ENCODE measurements at regions not wholly inside any gene's neighbourhood (a gene's known extent, or its start where the extent isn't known, plus 50 kb on each side); places are given as distances from the start of the nearest gene placed in this dataset.

DNA sequence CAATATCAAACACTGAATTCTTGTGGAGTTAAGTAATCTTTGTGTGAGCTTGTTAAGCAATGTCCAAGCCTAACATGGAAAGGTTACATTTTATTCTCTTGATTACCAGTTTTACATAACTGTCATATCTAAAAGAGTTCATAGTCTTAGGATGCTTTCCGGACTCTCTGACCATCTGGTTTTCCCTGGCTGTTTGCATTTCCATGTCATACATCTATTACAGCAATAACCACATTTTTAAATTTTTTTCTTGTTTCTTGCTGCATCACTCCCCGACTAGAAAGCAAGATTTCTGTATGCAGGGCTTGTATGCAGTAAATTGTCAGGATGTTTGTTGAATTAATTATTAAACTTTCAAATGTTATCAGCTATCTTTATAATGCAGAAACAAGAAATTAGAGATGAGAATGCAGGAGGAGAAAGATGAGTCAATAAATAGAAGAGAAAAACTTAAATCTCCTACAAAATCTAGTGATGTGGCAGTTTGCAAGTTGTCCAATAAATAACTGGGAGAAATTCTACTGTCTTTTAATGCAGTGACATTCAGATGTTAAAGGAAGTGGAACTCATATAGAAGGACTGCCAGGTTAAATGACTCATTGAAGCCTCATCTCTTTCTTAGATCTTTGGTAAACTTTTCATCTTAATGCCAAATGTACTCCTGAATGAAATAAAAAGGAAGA lies 179.6 kb upstream of the SGCD start:
- DNase-seq (ENCODE audit: low spot score), result peak; percentile 61

DNA sequence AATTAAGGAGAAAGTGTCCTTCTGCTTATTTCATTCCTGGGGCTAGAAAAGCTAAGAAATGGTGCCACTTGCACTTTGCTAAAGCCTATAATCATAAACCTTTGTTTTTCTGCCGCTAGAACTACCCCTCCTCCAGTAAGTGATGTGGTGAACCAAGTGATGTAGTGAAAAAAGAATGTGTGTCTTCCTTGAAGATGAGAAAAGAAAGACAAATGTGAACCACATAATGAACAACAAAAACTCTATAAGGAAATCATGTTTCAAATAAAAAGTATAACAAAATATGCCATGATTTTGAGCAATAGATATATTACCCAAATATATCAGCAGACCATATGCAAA lies 179.0 kb upstream of the SGCD start:
- DNase-seq (ENCODE audit: low spot score), result peak; percentile 54

DNA sequence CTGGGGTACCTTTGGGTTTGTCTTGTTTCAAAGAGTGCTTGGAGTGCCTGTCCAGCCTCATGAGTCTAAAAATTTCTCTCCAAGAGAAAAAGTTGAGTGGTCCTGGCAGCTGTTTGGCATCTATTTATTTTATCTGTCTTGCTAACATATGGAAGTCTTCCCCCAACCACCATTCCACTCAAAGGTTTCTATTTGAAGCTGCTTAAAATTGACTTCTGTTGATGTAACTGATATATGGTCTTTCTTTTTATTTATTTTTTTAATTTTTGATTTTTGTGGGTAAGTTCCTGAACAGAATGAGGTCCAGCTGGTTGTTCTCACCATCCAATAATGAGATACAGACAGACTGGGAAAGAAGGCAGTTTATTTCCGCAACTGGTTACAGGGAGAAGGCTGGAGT lies 178.7 kb upstream of the SGCD start:
- DNase-seq (ENCODE audit: low spot score), result no peak

DNA sequence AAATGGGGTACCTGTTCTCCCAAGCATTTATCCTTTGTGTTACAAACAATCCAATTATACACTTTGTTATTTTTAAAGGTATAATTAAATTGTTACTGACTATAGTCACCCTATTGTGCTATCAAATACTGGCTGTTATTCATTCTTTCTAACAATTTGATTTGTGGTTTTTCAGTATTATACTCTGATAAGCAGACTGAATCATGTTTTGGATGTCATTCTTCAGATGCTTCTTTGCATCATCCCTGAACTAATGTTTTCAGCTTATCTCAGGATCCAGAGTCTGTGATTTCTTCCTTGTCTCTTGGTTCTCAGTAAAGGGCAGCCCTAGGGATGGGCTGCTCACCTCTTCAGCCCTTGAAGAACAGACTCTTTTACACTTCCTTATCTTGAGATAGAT lies 177.8 kb upstream of the SGCD start:
- no peak for DNase-seq (ENCODE audit: low spot score)

DNA sequence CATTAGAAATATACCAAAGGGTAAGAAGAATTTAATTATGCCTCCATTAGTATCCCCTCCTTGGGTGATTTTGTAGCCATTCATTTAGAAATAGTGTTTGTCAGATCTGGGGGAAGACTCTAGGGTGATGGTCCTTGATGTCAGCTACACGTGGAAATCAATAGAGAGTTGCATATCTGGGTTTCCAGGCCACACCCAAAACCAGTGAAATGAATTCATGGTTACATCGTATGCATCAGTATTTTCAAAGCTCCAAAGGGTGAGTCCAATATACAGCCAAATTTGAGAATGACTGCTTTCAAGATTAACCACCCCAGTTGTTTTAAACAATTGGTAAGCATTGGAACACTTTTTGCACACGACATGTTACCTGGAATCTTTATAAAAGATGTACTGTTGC lies 173.4 kb upstream of the SGCD start:
- no peak for DNase-seq (ENCODE audit: low spot score)

DNA sequence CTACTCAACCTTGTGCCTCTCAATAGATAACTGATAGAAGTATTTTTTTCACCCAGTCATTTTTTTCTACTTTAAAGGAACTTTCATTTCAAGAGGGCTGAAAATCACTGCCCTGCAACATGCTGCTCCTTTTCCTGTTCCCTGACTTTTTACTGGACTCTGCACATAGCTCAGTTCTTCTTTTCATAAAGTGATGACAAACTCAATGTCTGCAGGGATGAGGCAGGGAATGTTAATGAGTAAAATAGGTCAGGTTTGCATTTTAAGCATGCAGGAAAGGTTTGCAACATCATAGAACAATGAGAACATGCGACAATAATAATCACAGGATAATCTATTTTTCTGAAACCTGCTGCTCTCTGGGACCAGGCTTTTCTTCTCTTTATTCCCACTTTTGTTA lies 172.2 kb upstream of the SGCD start:
- no peak for DNase-seq (ENCODE audit: low spot score)

DNA sequence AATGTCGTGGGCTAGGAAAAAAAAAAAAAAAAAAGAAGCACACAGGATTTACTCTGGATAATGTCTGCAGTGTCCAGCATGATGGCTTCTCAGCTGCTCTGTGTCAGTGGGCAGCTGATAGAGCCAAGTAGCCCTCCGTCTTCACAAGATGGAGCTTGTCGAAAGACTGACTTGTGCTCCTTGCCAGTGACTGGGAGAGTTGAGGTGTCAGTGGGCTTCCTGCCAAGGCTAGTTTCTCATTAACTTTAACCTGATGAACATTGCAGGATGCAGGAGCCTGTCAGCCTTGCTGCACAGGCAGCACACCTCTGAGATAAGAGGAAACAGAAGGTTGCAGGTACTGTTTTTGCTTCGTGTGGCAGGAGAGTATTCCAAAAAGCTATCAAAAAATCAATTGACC lies 171.4 kb upstream of the SGCD start:
- no peak for DNase-seq (ENCODE audit: low spot score)

DNA sequence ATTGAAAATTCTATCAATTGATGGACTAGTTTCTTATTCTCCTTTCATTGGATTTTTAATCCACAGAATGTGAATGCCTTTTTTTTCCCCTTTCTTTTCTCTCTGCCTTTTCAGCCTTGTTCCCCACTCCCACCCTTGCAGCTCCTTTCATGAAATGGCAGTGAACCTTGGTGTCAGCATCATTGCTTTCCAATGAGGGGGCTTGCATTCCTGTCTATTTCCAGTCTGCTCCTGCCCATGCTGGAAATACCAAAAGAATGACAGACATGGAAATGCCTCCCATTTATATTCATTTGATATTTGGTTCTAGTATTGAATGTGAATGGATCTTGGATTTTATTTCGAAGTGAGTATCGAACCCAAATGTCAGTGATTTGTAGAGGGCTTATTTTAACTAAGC lies 162.7 kb upstream of the SGCD start:
- no peak for DNase-seq (ENCODE audit: low spot score)

DNA sequence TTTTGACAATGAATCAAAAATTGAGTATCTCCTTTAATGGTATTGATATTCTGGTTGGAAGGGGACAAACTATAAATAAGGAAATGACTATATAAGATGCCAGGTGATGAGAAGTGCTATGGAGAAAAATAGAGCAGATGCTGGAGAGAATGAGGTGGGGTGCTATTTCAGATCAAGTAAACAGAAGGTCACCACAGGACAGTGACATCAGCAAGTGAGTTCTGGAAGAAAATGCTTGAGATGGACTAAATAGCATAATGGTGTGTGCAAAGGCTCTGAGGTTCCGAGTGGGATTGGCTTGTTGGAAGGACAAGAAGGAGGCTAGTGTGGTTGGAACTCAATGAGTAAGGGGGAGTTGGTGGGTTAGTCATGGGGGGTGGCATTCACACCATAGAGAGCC lies 157.5 kb upstream of the SGCD start:
- no peak for DNase-seq (ENCODE audit: low spot score)

DNA sequence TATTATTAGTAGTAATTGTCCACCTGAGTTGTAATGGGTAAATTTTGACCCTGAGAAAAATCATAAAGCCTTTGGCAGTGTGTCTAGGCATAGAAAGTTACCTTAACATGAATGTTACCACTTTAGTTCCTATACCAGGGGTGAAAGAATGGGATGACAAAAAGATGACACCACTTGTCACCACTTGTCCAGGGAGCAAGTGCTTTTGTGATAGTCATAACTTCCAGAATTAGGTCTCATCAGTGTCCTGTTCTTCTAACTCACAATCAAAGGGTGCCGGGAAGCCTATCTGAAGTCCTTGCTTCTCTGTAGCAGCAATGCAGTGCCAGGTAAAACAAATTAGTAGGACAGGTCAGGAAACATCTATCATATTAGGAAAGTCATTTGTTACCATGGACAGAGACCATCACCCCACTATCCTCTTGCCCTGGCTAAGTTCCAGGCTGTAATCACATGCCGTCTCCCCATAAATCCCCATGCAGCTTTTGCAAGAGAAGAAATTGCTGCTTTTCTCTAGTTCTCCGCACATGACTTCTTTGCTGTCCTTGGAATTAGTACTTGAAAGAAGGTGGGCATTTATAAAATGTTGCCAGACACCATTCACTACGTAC lies 156.5 kb upstream of the SGCD start:
- no peak for DNase-seq (ENCODE audit: low spot score)

DNA sequence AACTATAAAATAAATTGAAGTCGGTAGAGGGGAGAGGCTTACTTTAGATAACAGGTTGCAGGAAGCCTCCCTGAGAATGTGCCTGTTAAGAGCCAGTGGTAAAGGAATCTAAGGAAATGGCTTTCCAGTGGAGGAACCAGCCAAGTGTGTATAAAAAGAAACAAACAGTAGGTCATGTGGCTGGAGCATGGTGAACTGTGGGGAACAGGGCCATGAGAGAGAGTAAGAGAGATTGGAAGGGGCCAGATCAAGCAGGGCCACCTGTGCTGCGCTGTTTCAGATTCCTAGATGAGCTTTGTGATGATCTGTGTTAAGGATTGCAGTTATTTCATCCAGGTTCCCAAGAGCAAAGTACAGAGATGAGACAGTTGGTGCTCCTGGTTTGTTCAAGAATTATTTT lies 152.7 kb upstream of the SGCD start:
- no peak for DNase-seq (ENCODE audit: low spot score)

DNA sequence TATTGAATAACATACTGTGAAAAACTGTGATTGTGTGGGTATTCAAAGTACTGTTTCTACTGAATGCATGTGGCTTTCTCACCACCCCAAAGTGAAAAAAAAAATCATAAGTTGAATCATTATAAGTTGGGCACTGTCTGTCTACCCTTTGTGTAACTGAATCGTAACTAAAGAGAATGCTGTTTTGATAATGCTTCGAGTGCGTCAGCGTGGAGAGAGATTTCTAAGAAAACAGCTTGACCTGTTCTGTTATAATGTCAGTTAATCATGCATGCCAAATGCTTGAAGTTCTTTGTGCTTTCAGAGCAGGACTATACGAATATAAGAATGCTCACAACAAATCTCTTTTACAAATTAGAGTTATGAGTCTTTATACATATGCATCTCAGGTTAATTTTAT lies 148.8 kb upstream of the SGCD start:
- no peak for DNase-seq (ENCODE audit: low spot score)

DNA sequence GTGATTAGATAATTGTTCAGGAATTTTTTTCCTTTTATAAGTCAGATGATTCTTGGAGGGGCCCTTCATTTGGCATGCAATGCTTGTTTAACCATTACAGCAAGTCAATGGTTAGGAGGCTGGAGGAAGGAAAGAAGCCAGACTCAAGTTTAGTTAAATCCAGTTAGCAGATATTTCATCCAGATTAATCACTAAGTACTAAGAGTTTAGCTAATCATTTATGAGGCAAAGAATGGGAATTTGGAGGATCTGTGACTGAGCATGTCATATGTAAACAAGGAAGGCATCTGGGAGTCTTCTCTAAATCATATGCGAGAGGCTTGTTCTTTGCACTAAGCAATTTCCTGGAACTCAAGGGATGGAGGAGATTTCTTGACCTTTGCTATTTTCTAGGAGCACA lies 145.3 kb upstream of the SGCD start:
- no peak for DNase-seq (ENCODE audit: low spot score)

DNA sequence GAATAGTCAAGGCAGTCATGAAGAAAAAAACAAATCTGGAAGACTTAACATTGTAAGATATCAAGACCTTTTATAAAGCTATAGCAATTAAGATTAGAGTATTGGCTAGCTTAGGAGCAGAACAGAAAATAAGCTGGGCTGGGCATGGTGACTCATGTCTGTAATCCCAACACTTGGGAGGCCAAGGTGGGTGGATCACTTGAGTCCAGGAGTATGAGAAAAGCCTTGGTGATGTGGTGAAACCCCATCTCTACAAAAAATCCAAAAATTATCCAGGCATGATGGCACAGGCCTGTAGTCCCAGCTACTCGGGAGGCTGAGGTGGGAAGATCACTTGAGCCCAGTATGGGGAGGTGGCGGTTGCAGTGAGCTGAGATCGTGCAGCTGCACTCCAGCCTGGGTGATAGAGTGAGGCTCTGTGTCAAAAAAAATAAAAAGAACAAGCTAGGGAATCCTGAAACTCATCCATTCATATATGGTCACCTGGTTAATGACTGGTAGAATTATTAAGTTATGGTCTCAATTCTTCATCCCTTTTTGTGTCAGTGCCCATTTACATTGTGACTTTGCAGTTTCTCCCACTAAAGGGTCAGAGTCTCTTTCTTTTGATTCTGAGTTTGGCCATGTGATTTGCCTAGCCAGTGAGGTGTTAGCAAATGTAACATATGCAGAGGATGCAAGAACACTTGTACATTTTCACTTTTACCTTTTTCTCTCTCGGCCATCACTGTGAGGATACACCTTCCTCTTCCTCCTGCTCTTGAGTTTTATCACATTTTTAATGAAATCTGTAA lies 144.6 kb upstream of the SGCD start:
- DNase-seq (ENCODE audit: low spot score), result no peak

DNA sequence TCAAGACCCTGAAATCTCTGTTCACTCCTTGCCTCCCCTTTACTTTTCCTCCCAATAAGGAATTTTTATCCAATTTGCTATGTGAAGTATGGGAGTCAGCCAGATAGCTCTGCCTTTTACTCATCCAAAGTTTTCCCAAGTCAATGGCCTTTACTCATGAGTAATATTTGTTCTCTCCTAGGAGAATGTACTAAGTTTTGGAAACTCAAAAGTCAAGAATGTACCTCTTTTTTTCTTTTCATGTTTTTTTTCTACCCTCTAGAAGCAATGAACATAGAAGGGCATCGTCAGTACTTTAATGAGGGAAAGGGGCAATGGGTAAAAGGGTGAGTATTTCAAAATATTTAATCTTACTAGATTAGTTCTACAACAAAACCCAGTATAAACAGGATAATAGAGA lies 140.2 kb upstream of the SGCD start:
- DNase-seq (ENCODE audit: low spot score), result peak; percentile 58

DNA sequence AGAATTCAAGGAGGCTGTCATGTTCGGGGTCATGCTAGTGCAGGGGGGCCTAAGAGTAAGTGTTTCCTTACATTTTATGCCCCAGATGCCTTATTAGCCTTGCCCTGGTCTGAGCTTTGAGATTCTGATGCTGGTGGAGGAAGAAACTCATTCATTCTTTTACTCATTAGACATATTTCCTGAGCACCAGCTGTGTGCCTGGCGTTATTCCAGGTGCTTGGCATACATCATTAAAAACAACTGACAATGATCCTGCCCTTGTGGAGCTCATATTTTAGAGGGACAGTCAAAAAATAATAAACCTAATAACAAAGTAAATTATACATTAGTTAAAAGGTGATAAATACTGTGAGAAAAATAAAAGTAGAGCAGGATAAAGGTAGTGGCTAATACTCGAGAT lies 138.9 kb upstream of the SGCD start:
- no peak for DNase-seq (ENCODE audit: low spot score)

DNA sequence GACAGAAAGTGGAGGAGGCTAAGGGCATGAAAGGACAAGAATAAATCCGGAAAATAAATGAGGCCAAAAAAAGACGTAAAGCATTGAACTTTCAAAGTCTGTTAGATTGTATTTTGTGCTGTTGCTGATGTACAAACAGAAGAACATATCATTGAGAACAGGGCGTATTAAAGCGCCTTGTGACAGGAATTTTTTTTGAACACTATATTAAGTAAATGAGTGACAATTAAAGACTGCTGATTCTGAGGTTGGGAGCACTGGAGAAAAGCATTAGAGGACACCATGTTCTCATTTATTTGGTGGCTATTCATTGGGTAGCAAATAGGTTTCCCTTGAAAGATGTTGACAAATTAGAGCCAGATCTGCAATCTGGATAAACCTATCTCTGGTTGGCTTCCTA lies 137.3 kb upstream of the SGCD start:
- no peak for DNase-seq (ENCODE audit: low spot score)

DNA sequence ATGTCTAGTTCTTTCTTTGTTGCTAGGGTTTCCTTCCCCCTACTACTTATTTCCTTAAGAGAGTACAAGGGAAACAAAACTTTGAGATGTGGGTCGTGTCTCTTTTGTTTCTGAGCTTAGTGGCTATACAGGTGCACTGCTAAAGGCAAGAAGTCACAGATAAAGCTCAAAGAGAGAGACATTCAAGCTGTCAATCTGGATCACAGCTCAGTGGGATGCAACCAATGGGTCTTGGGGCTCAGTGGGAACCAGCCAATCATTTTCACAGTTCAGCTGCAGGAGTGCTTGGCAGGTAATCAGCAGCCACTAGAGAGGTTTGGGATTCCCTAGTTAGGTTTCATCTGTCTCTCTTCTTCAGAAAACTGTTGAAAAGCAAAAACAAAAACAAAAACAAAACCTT lies 135.4 kb upstream of the SGCD start:
- DNase-seq (ENCODE audit: low spot score), result no peak

DNA sequence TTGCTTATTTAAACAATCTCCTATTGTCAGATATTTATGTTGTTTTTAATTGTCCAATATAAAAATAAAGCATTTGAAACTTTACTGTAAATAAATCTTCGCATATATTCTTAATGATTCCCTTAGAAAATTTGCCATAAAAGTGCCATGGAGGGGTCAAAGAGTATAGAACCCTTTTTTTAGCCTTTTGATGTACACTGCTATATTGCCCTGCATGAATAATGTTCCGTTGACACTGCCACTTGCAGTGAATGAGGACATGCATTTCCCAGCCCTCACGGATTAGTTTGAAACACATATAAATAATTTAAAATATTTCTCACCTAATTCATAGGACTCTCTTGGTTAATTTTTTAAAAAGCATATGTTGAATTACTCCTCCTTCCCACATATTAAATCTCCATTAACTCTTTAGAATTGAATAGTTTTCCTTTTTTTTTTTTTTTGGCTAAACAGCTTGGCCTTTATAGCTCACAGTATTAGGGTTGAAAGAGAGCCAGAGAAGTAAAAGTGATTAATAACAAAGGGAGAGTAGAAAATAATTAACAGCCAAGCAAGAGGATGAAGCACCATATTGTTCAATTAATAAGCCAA lies 129.8 kb upstream of the SGCD start:
- DNase-seq (ENCODE audit: low spot score), result no peak

DNA sequence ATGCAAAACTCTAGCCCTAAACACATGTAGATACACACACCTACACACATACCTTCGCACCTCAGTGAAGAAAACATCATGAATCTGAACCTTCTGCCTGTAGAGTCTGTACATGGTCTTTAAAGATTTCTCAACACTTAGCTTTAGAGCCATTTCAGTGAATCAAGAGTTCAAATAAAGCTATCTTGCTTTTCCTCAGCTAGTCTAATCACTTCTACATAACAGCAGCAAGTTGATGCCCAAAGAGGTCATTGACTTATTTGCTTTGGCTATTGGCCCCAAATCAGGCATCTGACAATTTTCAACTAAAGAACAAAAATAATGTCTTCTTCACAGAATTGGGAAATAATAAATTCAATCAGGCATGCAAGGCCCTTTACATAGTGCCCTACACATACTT lies 127.9 kb upstream of the SGCD start:
- DNase-seq (ENCODE audit: low spot score), result no peak

DNA sequence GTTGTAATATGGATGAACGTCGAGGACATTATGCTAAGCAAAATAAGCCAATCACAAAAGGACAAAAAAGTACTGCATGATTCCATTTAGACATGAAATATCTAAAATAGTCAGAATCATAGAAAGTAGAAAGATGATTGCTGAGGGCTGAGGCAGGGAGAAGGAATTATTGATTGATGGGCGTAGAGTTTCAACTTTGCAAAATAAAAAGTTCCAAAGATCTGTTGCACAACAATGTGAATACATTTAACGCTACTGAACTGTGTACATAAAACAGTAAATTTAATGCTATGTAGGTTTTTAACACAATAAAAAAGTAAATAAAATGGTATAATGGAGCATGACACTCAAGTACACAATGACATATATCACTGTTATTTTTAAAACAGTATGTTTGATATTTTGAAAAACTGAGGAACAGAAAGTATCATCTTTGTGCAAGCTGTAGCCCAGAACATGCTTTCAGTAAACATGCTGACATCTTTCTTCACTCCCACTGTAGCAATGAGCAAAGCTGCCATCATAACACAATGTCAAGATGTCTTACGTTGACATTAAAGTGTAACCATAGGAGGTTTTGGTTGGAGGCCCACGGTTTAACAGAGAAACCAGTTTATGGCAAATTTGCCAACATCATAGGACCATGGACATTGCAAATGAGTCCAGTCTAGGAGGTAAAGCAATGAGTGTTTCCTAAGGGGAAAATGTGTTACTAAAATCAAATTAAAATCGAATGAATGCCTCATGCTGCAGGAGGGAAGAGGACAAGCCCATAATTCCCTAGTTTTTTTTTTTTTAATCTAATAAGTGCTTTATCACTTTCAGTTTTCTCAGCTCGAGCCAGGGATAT lies 125.8 kb upstream of the SGCD start:
- DNase-seq (ENCODE audit: low spot score), result no peak

DNA sequence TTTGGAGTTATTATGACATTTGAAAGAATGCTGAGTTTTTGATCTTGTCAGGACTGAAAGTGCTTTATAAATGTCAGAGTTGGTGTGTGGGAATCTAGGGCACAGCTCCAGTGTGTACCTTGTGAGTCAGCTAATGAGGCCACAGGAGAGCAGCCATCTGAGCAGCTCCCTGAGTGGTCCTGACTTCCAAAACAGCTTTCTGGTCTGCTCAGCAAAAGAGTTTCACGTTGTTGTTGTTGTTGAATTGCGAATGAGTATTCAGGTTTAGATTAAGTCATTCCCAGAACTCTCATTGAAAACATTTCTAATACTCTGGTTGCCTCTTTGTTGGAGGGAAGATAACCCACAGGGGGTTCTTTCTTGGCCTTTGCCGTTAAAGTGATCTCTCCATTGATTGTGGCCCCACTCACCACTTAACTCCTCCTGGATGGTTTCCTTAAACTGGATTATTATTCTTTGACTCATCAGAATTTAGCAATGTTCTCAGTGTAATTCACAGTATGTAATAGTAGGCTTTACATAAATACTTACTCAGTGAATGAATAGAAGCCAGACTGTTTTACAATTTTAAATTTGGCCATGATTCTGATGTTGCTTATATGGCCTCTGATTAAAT lies 125.1 kb upstream of the SGCD start:
- DNase-seq (ENCODE audit: low spot score), result peak; percentile 60

Measured in AG08395 (cell line).